HG03354 (cell line): ENCODE measurements at regions not wholly inside any gene's neighbourhood (a gene's known extent, or its start where the extent isn't known, plus 50 kb on each side); places are given as distances from the start of the nearest gene placed in this dataset.

Experiments
- ATAC-seq: cut with Tn5 transposase; IDR thresholded peaks from one replicate; pipeline ENCODE4 v1.9.1; 2021; ENCODE audit warnings: mild to moderate bottlenecking; ENCODE audit not compliant: unreplicated experiment, poor library complexity, severe bottlenecking

DNA sequence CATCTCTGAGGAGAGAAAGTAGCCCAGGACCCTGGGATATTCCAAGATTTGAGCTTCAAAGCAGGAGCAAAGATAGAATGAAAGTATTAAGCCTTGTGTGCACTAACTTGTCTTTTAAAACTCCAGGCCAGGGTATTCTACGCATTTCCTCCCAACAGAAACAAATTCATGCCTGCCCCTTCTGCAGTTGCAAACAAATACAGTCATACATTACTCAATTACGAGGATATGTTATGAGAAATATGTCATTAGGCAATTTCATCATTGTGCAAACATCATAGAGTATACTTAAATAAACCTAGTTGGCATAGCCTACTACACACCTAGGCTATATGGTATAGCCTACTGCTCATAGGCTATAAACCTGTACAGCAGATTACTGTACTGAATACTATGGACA lies 154.5 kb upstream of the KIAA1217 start:
- no peak for ATAC-seq

DNA sequence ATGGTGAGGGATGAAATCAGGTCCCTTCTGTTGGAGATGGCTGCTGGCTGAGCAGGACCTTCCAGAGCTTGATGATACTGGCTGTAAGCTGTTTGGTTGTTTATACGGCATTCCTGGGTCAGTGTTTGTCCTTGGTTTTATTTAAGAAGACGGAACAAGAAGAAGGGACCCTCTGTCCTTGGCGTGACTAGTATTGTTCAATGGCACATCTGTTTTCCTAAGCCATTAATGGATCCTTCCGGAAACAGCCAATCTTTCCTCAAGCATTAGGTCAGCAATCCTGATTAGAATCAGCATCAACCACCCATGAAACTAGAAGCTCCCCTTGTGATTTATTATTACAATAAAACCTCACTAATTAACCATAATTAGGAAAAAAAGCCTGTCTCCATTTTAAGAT lies 128.7 kb upstream of the KIAA1217 start:
- no peak for ATAC-seq

DNA sequence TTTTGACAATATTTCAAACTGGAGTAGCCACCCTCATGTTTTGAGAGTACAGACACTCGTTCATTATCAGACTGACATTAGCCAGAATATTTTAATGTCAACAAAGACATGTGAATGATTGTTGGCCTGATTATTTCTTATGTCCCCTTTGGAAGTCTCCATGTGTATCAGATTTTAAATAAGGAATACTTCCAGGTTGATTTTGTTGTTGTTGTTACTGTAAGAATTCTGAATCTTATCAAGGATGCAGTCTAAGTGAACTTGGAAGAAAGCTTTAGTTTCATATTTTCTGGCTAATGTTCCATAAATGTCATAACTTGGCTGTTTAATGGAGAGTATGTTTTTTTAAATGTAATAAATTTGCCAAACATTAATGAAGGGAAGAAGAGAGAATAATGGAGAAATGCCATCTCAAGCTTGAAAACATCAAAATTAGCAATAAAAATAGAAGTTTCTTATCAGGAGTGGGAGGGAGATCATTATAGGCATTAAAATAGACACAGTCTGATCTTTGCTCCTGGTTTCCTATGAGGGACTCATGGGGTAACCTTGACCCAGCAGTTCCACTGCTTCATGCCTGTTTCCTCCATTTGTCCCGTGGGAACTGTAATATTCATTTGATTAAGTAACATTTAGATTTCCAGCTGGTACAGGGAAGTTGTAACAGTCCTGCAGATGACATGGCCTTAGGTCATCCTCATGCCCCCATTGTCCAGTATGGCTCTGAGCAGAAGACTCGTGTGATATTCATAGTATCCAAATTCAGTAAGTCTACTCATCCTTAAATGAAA lies 122.4 kb upstream of the KIAA1217 start:
- no peak for ATAC-seq

DNA sequence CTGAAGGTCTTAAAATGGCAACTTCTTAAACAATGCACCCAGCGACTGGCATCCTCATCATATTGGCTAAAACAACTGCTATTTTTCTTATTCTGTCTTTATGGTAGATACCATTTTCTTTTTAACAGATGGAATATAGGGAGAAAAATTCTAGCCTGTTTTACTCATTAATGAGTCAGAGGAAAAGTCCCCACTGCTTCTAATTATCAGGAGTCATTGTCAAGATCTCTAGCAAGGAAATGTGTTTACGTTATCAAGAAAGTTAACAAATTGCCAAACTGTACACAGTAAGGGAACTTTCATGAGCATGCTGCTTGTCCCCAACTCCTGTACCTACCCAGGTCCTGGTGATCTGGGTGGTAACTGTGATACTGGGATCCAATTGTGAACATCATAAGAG lies 117.7 kb upstream of the KIAA1217 start:
- no peak for ATAC-seq

DNA sequence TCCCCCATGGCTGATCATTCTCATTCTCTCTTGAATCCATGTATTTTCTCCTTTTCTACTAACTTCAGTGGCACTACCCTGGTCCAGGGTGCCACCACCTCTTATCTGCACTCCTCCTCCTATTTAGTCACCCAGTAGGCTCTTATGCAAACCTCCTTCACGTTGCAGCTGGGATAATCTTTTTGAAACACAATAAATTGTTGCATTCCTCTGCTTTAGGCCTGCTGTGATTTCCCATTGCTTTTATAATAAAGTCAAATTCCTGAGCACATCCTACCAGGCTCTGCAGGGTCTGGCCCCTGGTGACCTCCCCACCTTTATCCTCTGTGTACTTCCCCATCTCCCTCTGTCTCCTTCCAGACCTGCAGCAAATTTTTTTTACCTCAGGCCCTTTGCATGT lies 112.7 kb upstream of the KIAA1217 start:
- no peak for ATAC-seq

DNA sequence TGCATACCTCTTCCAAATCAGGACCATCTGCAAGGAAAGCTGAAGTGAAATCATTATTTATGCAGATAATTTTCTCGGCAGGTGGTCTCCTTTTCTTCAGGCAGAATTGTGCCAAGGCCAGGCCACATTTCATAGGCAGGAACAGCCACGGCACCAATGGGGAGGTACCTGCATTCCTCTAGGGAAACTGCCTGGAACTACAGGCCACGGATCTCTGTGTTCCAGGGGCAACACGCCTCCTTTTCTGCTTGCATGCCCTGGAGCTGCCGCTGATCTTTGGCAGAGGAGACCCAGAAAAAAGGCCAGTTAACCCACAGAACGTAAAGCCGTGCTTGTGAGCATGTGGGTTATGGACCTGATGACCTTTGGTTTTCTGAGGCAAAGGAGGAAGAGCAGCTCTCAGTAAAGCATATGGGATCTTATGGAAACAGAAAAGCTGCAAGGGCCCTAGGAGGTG lies 111.2 kb upstream of the KIAA1217 start:
- ATAC-seq: no peak

DNA sequence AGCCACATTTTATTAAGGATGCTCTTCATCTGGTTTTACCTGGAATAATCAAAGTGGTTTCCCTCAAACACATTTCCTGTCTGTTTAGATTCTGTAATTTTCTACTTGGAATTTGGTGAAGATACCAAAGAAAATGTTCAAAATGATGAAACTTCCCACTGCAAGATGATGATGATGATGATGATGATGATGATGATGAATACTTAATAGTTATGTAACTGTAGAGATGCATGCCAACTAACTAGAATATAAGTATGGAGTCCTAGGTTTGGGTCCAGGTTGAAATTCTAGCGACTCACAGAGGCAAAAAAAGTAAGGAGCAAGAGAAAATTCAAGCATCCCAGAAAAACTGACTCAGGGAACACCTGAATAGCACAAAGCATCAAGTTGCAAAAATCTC lies 104.0 kb upstream of the KIAA1217 start:
- no peak for ATAC-seq

DNA sequence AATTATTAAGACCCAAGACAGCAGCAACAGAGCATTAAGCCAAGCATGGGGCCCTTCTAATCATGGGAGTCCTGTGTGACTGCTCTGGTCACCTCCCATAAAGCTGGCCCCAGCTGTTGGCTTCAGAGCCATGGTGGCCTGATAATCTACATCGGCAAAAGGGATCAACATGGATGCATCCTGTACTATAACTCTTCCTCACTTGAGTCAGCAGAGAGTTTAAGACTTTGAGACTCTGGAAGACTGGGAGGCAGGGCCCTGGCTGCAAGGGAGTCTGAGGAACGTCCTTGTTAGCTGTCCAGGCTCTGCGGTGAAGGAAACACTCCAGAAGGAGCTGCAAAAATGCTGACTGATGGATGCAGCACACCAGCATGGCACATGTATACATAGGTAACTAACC lies 95.0 kb upstream of the KIAA1217 start:
- ATAC-seq: no peak

DNA sequence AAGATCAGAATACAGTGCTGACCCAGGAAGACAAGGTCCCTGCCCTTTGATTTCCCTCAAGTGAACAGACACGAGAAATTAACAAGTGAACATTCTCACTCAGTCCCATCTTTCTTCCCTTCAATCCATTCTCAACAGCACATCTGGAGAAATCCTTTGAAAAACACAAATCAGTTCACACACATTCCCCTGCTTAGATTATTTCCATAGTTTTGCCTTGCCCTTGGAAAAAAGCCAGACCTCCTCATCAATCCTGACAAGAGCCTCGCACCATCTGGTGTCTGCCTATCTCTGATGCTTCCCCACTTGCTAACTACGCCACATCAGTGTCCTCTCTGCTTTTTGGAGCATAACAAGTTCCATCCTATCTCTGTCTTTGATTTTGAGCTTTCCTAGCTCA lies 94.4 kb upstream of the KIAA1217 start:
- ATAC-seq: no peak

DNA sequence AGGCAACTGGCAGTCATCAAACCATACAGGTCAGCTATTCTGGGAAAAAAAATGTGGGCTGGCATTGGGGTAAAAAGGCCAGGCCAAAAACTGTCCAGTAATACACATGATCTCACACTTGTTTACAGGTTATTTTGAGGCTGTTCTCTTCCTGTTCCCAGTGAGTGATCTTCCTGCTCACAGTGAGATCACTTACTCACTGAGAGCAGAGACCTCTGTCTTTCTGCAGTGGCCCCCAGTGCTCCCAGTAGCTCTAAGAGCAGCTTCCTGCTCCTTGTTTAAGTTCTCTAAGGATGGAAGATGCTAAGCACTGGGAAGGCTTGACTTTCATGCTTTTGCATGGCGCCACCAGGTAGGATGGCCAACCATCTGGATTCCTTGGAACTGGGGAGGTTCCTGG lies 93.5 kb upstream of the KIAA1217 start:
- ATAC-seq: no peak

DNA sequence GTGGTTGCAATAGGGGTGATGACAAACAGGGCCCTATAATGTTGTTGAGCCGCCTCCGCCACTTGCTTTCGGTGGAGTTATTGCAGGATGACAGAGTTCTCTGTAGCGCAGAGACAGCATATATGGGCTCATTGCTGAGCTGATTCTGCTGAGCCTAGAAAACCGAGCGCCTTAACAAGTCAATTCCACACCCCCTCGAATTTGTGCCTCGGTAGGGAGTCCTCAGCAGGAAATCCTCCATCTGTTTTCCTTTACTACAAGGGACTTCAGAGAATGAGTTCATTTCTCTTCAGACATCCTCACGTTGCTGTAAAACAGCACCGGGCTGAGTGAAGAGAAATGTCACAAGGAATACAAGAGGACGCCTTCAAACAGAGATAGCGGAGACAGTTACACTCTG lies 90.7 kb upstream of the KIAA1217 start:
- no peak for ATAC-seq

DNA sequence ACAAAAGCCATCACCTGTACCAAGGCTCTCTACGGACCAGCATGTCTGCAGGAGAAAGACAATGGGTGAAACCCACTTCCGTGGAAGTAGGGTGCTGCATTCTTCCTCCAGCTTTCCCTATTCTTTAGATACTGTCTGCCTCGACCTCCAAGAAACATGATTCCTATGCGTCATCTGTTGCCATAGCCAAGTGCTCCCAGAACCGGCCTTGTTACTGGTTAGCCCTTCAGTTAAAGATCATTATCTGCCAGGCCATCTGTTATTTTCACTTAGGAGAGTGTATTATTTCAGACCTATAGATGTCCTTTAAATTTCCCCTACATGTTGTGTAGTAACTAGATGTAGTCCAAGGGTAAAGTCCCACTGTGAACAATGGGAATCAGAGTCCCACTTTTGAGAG lies 89.0 kb upstream of the KIAA1217 start:
- ATAC-seq: no peak

DNA sequence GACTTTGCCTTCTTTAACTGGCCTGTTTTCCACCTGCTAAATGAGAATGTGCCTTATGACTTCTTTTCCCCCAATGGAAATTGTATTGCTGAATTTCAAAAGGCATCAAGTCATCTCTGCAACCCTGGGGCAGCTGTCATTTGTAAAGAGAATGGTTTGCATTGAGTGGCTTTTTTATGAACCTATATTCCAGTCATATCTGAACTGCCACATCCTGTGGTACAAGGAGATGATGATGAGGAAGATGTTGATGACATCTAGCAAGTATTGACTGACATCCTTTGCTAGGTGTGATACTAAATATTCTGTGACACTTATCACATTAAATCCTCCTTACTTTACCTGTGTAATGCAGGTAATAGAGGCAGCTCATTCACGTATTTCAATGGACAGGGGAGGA lies 88.3 kb upstream of the KIAA1217 start:
- ATAC-seq: no peak

DNA sequence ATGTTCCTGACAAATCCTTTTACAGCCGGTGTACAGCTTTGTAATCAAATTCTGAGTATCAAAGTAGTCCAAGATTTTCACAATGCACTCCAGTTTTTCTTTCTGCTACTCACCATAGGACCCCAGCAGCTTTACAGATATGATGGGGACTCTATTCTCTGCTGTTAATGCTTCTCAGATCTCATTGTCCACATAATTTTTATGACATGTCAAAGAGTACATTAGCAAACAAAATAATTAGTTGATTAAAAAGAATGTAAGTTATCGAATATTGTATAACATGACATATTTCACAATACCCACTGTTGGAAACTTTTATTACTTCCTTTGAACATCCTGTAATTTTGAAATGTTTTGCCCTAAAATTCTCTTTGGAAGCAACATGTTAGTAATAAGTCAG lies 81.4 kb upstream of the KIAA1217 start:
- no peak for ATAC-seq

DNA sequence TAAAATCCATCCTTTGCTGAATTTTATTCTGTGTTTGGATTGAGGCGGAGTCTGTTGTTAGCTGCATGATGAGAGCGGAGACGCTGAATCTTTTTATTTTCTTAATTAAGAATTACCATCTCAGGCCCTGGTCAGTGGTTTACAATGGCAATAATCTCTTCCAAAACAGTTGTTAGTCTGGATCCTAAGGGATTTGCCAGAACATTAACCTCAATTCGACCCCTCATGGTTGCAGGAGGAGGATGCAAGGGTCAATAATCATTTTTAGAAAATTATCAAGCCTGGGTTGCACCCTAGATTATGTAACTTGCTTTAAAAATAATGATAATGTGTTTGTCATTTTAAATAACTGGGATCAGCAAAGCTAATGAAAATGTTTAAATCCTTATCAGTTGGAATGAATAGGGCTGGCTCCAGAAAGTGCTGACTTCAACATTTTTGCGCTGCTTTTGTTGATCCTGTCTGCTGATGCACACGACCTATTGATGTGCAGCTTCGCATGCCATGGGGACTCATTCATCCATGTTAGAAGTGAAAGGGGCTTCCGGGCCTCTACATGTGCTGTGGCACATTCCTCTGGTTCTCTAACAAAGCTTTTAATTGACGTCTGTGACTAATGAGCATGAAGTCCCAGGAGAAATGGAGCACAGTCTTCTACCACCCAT lies 80.7 kb upstream of the KIAA1217 start:
- no peak for ATAC-seq

DNA sequence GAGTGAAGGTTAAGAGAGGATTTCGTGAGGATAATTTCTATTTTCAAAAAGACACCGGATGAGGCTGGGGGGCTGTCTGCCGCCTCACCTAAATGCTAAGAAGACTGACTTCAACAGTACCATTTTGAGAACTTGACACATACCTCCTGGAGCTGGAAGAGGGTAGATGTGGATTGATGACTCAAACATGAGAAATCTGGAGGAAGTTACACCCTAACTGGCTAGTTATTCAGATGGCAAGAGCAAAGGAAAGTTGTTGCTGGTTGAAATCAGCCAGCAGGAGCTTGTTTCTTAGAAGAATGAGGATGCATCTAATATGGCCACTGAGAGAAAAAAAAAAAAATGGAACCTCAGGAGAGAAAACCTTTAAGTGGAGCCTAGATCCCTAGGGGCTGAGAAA lies 76.2 kb upstream of the KIAA1217 start:
- no peak for ATAC-seq

DNA sequence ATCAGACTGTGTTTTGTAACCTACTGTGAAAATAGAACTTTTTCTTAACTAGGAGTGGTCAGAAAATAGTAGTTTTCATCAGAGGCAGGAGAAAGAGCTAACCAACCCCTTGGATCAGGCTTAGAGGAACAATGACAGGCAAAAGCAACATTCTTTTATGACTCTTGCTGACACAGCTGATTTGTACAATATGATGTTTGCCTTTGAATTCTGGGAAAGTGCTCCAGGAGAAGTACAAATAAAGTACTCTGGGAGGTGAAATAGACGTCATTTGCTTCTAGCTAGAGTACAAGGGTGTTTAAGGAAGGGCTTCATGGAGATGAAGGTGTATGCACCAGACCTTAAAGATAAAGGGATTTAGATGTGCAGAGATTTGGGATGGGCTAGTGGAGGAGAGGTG lies 75.1 kb upstream of the KIAA1217 start:
- no peak for ATAC-seq

DNA sequence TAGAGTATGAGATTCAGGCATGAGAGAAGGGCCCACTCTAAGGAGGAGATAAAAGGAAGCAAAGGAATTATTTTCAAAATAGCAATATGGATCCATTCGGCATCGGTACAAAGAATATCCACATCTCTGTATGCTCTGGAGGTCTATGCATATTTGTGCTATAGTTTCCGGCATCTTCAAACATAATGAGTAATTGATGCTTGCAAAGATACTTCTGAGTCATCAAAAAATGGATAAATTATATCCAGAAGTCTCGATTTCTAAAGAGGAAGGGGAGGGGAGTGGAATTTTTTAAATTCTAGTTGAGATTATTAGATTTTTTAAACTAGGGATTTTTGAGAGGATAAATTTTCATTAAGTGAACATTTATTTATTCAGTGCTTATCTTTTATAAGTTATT lies 72.9 kb upstream of the KIAA1217 start:
- no peak for ATAC-seq

DNA sequence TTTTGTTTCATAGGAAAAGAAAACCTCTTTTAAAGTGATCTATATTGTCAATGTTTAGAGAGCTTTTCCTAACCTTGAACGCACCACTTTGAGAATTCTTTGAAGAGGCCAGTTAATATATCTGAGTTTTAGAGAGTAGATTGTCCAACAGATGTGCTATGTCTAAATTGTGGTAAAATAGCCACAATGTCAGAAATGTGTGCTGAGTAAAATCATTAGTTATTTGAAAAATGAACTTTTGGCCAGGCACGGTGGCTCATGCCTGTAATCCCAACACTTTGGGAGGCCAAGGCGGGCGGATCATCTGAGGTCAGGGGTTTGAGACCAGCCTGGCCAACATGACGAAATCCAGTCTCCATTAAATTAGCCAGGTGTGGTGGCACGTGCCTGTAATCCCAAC lies 61.6 kb upstream of the KIAA1217 start:
- ATAC-seq: no peak

DNA sequence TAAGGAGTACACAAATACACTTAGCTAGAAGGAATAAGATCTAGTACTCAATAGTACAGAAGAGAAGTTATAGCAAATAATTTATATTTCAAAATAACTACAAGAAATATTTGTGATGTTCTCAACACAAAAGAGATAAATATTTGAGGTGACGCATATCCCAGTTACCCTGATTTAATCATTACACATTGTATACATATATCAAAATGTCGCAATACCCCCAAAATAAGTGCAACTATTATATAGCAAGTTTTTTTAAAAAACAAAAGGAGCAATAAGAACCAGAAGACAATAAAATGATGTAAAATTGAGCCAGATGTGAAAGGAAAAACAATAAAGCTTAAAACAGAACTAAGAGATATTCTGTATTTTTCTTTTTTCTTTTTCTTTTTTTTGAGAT lies 59.3 kb upstream of the KIAA1217 start:
- ATAC-seq: no peak

DNA sequence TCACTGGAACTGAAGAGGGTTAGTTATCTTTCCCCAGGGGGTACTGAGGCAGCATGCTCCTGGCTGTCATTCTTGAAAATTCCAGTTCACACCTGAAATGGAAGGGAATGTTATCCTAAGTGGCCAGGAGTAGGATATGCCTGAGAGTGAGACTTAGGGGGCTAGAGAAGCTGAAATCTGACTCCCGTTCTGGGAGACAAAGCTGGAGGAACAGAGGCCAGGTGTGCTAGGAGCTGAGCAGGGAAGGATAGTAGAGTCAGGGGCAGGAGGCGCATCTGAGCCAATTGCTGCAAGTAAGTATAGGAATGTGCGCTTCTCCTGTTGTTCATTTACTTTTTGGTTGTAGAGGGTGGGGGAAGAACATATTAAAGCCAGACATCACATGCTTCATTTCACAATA lies 58.1 kb upstream of the KIAA1217 start:
- no peak for ATAC-seq

DNA sequence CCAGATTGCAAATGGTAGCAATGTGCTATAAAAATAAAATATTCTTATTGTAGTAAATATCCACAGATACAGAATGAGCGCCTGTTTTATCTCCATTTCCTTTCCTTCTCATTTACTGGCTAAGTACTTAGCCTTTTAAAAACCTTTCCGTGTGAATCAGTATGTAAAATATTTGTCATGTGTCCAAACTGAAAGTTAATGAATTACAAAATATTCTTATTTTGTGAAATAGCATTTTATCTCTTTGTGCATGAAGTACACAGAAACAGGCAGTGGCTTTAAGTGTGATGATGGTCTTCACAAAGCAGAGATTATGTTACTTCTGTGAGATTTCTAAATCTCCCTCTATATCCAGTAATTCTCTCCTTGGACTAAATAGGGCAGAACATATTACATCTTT lies 56.7 kb upstream of the KIAA1217 start:
- ATAC-seq: no peak
